ENCODE measurements at regions not wholly inside any gene's neighbourhood (a gene's known extent, or its start where the extent isn't known, plus 50 kb on each side); places are given as distances from the start of the nearest gene placed in this dataset.

DNA sequence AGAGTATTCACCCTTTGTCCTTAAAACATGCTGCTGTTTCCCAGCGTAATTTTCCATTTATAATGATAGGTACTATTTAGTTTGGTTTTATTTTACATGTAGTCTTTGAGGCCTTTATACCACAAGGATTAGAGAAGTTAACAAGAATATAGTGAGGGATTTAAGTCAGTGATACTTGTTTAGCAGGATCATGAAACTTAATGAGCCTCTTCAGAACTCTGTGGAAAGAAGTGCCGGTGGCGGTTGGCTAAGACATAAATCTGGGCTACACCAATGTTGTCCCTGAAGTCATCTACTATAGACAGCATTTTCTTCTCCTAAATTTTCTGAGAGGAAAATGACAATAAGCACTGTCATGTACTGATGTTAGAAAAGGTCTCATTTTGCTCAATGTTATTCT lies 1226.0 kb upstream of the SEL1L start:
- TF ChIP-seq CTCF (IDR thresholded peaks at IDR 0.05) (no peak), EP300 (IDR thresholded peaks at IDR 0.05) (no peak)

Measured in ovary (tissue), 3 donors.